Loucy (cell line): ENCODE measurements at regions not wholly inside any gene's neighbourhood (a gene's known extent, or its start where the extent isn't known, plus 50 kb on each side); places are given as distances from the start of the nearest gene placed in this dataset.

Experiments
- CTCF ChIP-seq: fragments of 200-600 bp; sonication (generic); conservative IDR thresholded peaks from 2 replicates; pipeline ENCODE4 v1.5.1; 2014; ENCODE audit warnings: mild to moderate bottlenecking, antibody characterized with exemption, low read length
- EZH2phosphoT487 ChIP-seq: fragments of 200-600 bp; IDR thresholded peaks from 2 replicates; pipeline ENCODE4 v1.6.1; 2018; ENCODE audit warnings: antibody characterized with exemption, mild to moderate bottlenecking, moderate library complexity, borderline replicate concordance

GRCh38 chr2:59463426-59463825, 1090.0 kb downstream of the BCL11A start:
- TF ChIP-seq CTCF (no peak), EZH2phosphoT487 (no peak)
